ENCODE measurements at regions not wholly inside any gene's neighbourhood (a gene's known extent, or its start where the extent isn't known, plus 50 kb on each side); places are given as distances from the start of the nearest gene placed in this dataset.

GRCh38 chr5:34488984-34489383 lies 167.1 kb upstream of the RAI14 start:
- DNase-seq: no peak

- no peak for DNase-seq
Measured at GRCh38 chr5:34490506-34491250, 165.4 kb upstream of the RAI14 start.

- DNase-seq: no peak
Measured at GRCh38 chr5:34491251-34491620, 164.9 kb upstream of the RAI14 start.

GRCh38 chr5:34494111-34494755 lies 161.9 kb upstream of the RAI14 start:
- DNase-seq: no peak

- no peak for DNase-seq
Measured at GRCh38 chr5:34495178-34495577, 160.9 kb upstream of the RAI14 start.

GRCh38 chr5:34496260-34496691 lies 159.9 kb upstream of the RAI14 start:
- no peak for DNase-seq

GRCh38 chr5:34496701-34497469 lies 159.2 kb upstream of the RAI14 start:
- no peak for DNase-seq

GRCh38 chr5:34497470-34497808 lies 158.7 kb upstream of the RAI14 start:
- no peak for DNase-seq

GRCh38 chr5:34498572-34498971 lies 157.6 kb upstream of the RAI14 start:
- DNase-seq: no peak

- DNase-seq: no peak
Measured at GRCh38 chr5:34499001-34499734, 157.0 kb upstream of the RAI14 start.

- no peak for DNase-seq
Measured at GRCh38 chr5:34500236-34500847, 155.8 kb upstream of the RAI14 start.

GRCh38 chr5:34501016-34501415 lies 155.1 kb upstream of the RAI14 start:
- no peak for DNase-seq

- DNase-seq: no peak
Measured at GRCh38 chr5:34501840-34502239, 154.3 kb upstream of the RAI14 start.

- no peak for DNase-seq
Measured at GRCh38 chr5:34502581-34502980, 153.5 kb upstream of the RAI14 start.

- DNase-seq: no peak
Measured at GRCh38 chr5:34503379-34504253, 152.5 kb upstream of the RAI14 start.

GRCh38 chr5:34504967-34505366 lies 151.2 kb upstream of the RAI14 start:
- no peak for DNase-seq

GRCh38 chr5:34505731-34506130 lies 150.4 kb upstream of the RAI14 start:
- no peak for DNase-seq

- no peak for DNase-seq
Measured at GRCh38 chr5:34507933-34508332, 148.2 kb upstream of the RAI14 start.

GRCh38 chr5:34509392-34509791 lies 146.7 kb upstream of the RAI14 start:
- no peak for DNase-seq

- DNase-seq: no peak
Measured at GRCh38 chr5:34510002-34510401, 146.1 kb upstream of the RAI14 start.

GRCh38 chr5:34511063-34511462 lies 145.1 kb upstream of the RAI14 start:
- no peak for DNase-seq

- no peak for DNase-seq
Measured at GRCh38 chr5:34511481-34511880, 144.6 kb upstream of the RAI14 start.

All from RPMI8226 (cell line).